GM13977 (cell line): ENCODE measurements at regions not wholly inside any gene's neighbourhood (a gene's known extent, or its start where the extent isn't known, plus 50 kb on each side); places are given as distances from the start of the nearest gene placed in this dataset.

ENCODE experiments used
- DNase-seq: peaks from one replicate; pipeline ENCODE4 v3.0.0; 2012; ENCODE audit warnings: low spot score
- CTCF ChIP-seq: IDR thresholded peaks from 2 replicates; pipeline ENCODE4 v1.5.1; 2012; ENCODE audit warnings: mild to moderate bottlenecking, control low read depth; ENCODE audit not compliant: insufficient read depth; ENCODE audit errors: extremely low read depth, missing control alignments
- in situ Hi-C: fragments of 300-500 bp; cut with MboI; formaldehyde crosslinking; loops from one replicate; pipeline ENCODE4 v1.12.0; 2022; ENCODE audit warnings: low sequenced_read_pairs, low pct_unique_long_range_greater_than_20kb, mixed read lengths, inconsistent platforms; ENCODE audit not compliant: unreplicated experiment

- DNase-seq: no peak
- TF ChIP-seq CTCF: no peak
- in situ Hi-C loops: no loop called here
Observed at GRCh38 chr13:97091196-97091595, 96.9 kb upstream of the OXGR1 start.

GRCh38 chr13:97100821-97101220 lies 106.5 kb upstream of the OXGR1 start:
- in situ Hi-C loops: no loop called here
- DNase-seq: no peak
- TF ChIP-seq CTCF: no peak

- in situ Hi-C loops: no loop called here
- TF ChIP-seq CTCF: no peak
- no peak for DNase-seq
Observed at GRCh38 chr13:97101912-97102708, 107.8 kb upstream of the OXGR1 start.

GRCh38 chr13:97106323-97106722 lies 112.0 kb upstream of the OXGR1 start:
- DNase-seq: no peak
- in situ Hi-C loops: no loop called here
- no peak for TF ChIP-seq CTCF

- no peak for TF ChIP-seq CTCF
- in situ Hi-C loops: no loop called here
Observed at GRCh38 chr13:97107815-97108529, 113.7 kb upstream of the OXGR1 start.

GRCh38 chr13:97108530-97108900 lies 113.6 kb upstream of the MBNL2 start:
- in situ Hi-C loops: no loop called here
- DNase-seq: no peak
- TF ChIP-seq CTCF: no peak

More at GRCh38 chr13:97107815-97108529, 113.7 kb upstream of the OXGR1 start:
- no peak for DNase-seq
